Stomach (tissue), 4 donors: ENCODE measurements at regions not wholly inside any gene's neighbourhood (a gene's known extent, or its start where the extent isn't known, plus 50 kb on each side); places are given as distances from the start of the nearest gene placed in this dataset.

Experiments
- CTCF ChIP-seq, 7 experiments: fragments of 450-650 bp in 4 of 7; fragments of 200-600 bp in 3 of 7; sonication (generic) in 3 of 7; IDR thresholded peaks; one replicate each; pipeline ENCODE4 v1.5.1; 2016 to 2019; ENCODE audit warnings: antibody characterized with exemption in 7 of 7, control low read depth in 2 of 7, mild to moderate bottlenecking in 1 of 7
- POLR2A ChIP-seq, 4 donors: fragments of 450-650 bp; IDR thresholded peaks; one replicate each; pipeline ENCODE4 v1.6.1; 2016; ENCODE audit warnings: antibody characterized with exemption in 4 of 4, control low read depth in 2 of 4, mild to moderate bottlenecking in 1 of 4, moderate library complexity in 1 of 4

GRCh38 chr1:104248385-104248784, 498.7 kb downstream of the AMY1C start:
- TF ChIP-seq CTCF (IDR thresholded peaks at IDR 0.05) (no peak), POLR2A (IDR thresholded peaks at IDR 0.05) (no peak)
